Brain microvascular endothelial cell (primary cell): ENCODE measurements at regions not wholly inside any gene's neighbourhood (a gene's known extent, or its start where the extent isn't known, plus 50 kb on each side); places are given as distances from the start of the nearest gene placed in this dataset.

ENCODE experiments used
- DNase-seq: peaks from one replicate; pipeline ENCODE4 v3.0.0-alpha.2; 2020
- H3K27ac ChIP-seq: fragments of 250-450 bp; sonication (Bioruptor Pico); 2 replicates; pipeline ENCODE4 v1.5.1; 2020; ENCODE audit warnings: mild to moderate bottlenecking, moderate library complexity
- H3K27me3 ChIP-seq: fragments of 250-450 bp; sonication (Bioruptor Pico); replicated peaks from 2 replicates; pipeline ENCODE4 v1.5.1; 2020; ENCODE audit warnings: mild to moderate bottlenecking
- H3K36me3 ChIP-seq: fragments of 250-450 bp; sonication (Bioruptor Pico); replicated peaks from 2 replicates; pipeline ENCODE4 v1.5.1; 2020; ENCODE audit warnings: mild to moderate bottlenecking
- H3K4me3 ChIP-seq: 2 replicates; pipeline ENCODE4 v1.5.1; 2011; ENCODE audit warnings: low read depth, mild to moderate bottlenecking, control low read depth, low read length, moderate library complexity
- CTCF ChIP-seq: IDR thresholded peaks from 2 replicates; pipeline ENCODE4 v1.5.1; 2011; ENCODE audit warnings: low read depth, mild to moderate bottlenecking, moderate library complexity, low read length, control low read depth, inconsistent platforms; ENCODE audit errors: missing control alignments
- in situ Hi-C: cut with HindIII; loops from 2 replicates; pipeline ENCODE4 v1.10.0; 2017; ENCODE audit warnings: low sequenced_read_pairs, low pct_ligation_motif_present

- Histone ChIP-seq H3K36me3 (no peaks in the 10 kb centered on the region), H3K27ac (no peak overlapping the region), H3K4me3 (no peak overlapping the region), H3K27me3 (no peaks in the 10 kb centered on the region)
- in situ Hi-C loops, result no loop called here
- no peak for TF ChIP-seq CTCF
- no peak for DNase-seq
Measured at GRCh38 chr1:80759354-80759753, 1041.4 kb upstream of the ADGRL2 start.

- TF ChIP-seq CTCF, result no peak
- no peak for DNase-seq
- in situ Hi-C loops, result no loop called here
- Histone ChIP-seq H3K27me3 (no peaks in the 10 kb centered on the region), H3K27ac (no peak overlapping the region), H3K36me3 (no peaks in the 10 kb centered on the region), H3K4me3 (no peak overlapping the region)
Measured at GRCh38 chr1:80755944-80756343, 1044.8 kb upstream of the ADGRL2 start.

GRCh38 chr1:80751204-80751603 is 1049.5 kb upstream of the ADGRL2 start:
- H3K27me3 ChIP-seq, result no peaks in the 10 kb centered on the region
- TF ChIP-seq CTCF, result no peak
- no peak overlapping the region for H3K4me3 ChIP-seq
- in situ Hi-C loops, result no loop called here
- DNase-seq, result no peak
- no peak overlapping the region for H3K27ac ChIP-seq
- no peaks in the 10 kb centered on the region for H3K36me3 ChIP-seq

- DNase-seq, result no peak
- no peak for TF ChIP-seq CTCF
- Histone ChIP-seq H3K4me3 (no peak overlapping the region), H3K27me3 (no peaks in the 10 kb centered on the region), H3K36me3 (no peaks in the 10 kb centered on the region), H3K27ac (no peak overlapping the region)
- in situ Hi-C loops, result no loop called here
Measured at GRCh38 chr1:80731241-80731894, 1069.4 kb upstream of the ADGRL2 start.

- H3K36me3 ChIP-seq, result no peaks in the 10 kb centered on the region
- H3K27ac ChIP-seq, result no peak overlapping the region
- H3K27me3 ChIP-seq, result no peaks in the 10 kb centered on the region
- no peak for DNase-seq
- no peak for TF ChIP-seq CTCF
- in situ Hi-C loops, result no loop called here
- H3K4me3 ChIP-seq, result no peak overlapping the region
Measured at GRCh38 chr1:80722611-80723010, 1078.1 kb upstream of the ADGRL2 start.

GRCh38 chr1:80706526-80706925 is 1094.2 kb upstream of the ADGRL2 start:
- no peaks in the 10 kb centered on the region for H3K27me3 ChIP-seq
- H3K27ac ChIP-seq, result no peak overlapping the region
- no peak for DNase-seq
- in situ Hi-C loops, result no loop called here
- no peak overlapping the region for H3K4me3 ChIP-seq
- no peak for TF ChIP-seq CTCF
- no peaks in the 10 kb centered on the region for H3K36me3 ChIP-seq
